ENCODE measurements at regions not wholly inside any gene's neighbourhood (a gene's known extent, or its start where the extent isn't known, plus 50 kb on each side); places are given as distances from the start of the nearest gene placed in this dataset.
"Not testable (repeated sequence)": the region's sequence is repeated elsewhere in the genome, so short reads cannot be mapped to it uniquely, and the experiment has no call there.

GRCh38 chr9:31243386-31243785 is 1141.1 kb upstream of the ACO1 start:
- DNase-seq: no peak

DNA sequence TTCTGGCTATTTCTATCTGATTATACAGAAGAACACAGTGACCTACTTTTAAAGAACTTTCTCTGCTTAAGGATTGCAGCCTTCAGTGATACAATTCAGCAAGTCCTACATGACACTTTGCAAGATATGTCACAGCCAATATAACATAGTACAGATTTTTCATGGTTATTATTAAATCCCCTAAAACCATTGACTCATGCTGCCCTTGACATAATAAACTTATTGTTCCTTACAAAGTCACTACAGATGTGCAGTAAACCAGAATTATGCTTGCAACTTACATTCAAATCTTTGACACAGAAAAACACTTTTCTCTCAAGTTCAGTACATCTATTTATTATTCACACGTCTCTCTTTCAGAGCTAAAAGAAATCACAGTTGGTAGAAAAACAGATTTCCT is 1136.3 kb upstream of the ACO1 start:
- DNase-seq: no peak

GRCh38 chr9:31251386-31251785 is 1133.1 kb upstream of the ACO1 start:
- no peak for DNase-seq

- DNase-seq: no peak
These were observed 1130.4 kb upstream of the ACO1 start for GRCh38 chr9:31253800-31254762.

DNA sequence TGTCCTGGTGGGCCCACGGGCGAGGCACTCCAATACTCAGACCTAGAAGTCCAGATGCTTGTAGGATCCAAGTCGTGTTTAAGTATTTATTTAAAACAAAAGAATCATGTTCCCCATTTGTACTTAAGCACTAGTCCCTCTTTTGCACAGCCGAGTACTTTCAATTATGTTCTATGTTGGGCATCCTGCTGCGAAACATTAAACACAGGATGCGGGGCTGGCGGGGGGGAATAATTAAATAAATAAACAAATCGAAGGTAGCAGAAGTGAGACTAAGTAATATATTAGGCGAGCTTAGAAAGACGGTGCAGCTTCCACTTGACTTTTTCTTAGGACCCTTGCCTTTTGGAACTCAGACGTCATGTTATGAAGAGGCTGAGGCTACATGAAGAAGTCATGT is 1129.2 kb upstream of the ACO1 start:
- DNase-seq: peak; percentile 11

GRCh38 chr9:31259824-31260223 is 1124.6 kb upstream of the ACO1 start:
- no peak for DNase-seq

DNA sequence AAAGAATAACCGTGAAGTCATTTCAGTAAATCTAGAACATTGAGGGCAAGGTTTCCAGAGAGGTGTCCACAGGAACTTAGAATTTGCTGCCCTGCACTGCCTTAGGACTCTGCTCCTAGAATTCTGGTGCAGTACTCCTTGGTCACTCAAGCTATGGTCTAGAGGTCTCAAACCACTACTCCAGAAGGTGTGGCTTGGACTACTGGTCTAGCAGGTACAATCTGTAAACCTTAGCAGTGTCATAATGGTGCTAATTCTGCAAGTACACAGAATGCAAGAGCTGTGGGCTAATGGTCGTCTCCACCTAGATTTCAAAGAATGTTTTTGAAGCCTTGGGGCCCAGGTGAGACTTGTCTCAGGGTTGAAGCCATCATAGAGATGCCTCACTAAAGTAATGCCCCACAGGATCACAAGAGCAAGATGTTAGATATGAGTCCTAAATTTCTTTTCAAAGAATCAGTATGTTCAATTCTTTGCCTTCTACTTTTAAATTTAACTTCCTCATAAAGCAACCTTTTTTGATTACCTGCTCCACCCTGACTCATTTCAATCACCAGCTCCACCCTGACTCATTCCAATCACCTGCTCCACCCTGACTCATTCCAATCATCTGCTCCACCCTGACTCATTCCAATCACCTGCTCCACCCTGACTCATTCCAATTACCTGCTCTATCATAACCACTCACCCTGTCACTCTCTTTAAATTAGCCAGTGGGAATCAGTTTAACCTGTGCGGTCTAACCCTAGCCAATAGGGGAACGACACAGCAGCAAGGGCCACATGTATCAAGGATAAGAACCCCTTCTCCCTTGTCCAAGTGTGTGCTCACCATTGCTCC is 1111.8 kb upstream of the ACO1 start:
- DNase-seq: no peak

DNA sequence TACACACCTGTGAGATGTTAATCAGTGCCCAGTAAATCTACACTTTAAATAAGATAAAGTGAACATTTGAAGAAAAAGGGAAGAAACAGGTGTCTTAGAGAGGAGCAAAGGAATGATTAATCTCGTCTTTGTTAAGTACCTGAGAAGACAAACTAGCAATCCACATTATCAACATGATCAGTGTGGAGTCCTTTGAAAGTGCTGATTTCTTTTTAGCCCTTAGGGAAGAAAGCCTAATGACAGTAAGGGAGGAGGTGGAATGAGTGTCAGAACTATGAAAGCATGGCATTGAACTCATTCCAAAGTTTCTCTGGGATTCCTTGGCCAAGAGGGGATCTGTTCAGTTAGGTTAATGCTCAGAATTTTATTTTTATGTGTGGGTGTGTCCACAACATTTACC is 1109.0 kb upstream of the ACO1 start:
- DNase-seq: no peak

- no peak for DNase-seq
These were observed 1093.7 kb upstream of the ACO1 start for GRCh38 chr9:31290731-31291130.

- no peak for DNase-seq
These were observed 1081.6 kb upstream of the ACO1 start for GRCh38 chr9:31302620-31303418.

DNA sequence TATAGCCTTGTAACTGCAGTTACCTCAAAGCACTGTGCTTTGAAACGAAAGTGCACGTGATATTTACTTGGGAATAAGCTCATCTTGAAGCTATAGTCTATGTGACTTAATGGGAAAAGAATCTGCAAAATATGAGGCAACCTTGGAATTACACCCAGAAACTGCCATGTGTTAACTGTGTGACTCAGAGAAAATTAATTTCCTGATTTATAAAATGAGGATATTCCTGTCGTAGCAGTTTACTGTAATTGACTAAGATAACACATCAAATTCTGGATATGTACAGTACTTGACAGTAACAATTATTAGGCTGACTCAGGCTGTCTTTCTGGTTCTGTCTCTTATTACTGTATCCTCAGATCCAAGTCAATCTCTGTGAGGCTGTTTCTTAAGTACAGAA is 1079.9 kb upstream of the ACO1 start:
- no peak for DNase-seq

DNA sequence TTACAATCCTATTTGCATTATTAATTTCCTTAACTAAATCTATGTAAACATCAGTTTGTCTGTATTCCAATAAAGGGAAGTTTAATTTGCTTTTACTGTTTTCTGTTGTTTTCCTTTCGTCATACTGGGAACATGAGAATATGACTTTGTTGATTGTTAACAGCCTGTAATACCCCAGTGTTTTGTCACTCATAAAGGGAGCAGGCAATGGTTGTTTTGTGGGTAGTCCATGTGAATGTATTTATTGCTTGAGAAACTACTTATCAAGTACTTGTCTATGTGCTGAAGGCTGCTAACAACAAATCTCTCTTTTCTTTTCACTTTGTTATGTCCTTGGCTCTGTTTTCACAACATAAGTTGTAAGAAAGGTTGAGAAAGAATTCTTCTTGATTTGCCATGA is 1070.2 kb upstream of the ACO1 start:
- no peak for DNase-seq

DNA sequence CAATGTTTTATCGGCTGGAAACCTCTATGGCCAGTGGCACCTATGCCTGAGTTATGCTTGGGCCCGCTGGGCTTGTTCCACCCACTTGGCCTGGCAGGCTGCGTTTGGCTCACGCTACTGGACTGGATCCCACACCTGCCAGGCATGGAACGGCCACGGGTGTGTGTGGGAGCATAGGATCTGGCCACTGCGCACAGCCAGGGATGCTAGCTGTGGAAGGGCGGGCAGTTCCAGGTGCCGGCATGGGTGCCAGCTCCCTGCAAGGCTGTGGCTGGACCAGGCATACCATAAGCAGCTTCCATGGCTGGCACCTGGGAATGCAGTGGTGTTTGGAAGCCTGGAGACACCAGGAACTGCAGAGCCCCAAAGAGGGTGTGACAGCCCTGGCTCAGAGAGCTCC is 1063.9 kb upstream of the ACO1 start:
- DNase-seq: no peak

DNA sequence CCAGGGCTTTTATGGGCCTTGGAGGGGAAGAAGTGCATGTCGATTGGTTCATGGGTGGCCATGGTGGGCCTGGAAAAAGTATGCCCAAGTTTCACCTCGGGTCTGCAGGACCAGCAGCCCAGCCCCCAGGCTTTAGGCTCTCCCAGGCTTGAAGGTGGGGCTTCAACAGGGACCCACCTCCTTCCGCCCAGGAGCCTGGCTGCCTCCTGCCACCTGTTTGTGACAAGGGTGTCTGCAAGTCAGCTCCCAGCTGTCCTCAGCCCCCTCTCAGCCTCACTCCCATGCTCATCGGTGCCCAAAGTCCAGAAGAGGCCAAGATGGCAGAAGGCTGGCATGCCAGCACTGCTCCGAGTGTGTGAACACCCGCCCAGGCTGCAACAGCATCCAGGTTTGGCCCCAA is 1063.2 kb upstream of the ACO1 start:
- no peak for DNase-seq

DNA sequence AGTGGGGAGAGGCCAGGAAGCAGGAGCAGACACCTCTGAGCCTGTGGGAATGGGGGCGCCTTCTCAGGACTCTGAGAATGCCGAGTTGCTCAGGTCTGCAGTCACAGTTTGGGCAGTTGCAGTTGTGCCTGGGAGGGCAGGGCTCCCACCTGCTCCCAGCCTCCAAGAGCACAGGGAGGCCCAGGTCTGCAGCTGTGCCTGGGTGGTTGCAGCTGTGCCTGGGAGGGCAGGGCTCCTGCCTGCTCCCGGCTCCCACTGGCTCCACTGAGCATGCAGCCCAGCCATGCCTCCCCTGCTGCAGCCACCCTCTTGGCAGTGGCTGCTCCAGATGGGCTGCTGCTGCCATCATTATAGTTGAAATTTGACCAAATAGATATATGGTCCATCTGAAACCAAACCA is 1062.8 kb upstream of the ACO1 start:
- no peak for DNase-seq

GRCh38 chr9:31323726-31324444 is 1060.6 kb upstream of the ACO1 start:
- no peak for DNase-seq

- no peak for DNase-seq
These were observed 1058.7 kb upstream of the ACO1 start for GRCh38 chr9:31325778-31326177.

DNA sequence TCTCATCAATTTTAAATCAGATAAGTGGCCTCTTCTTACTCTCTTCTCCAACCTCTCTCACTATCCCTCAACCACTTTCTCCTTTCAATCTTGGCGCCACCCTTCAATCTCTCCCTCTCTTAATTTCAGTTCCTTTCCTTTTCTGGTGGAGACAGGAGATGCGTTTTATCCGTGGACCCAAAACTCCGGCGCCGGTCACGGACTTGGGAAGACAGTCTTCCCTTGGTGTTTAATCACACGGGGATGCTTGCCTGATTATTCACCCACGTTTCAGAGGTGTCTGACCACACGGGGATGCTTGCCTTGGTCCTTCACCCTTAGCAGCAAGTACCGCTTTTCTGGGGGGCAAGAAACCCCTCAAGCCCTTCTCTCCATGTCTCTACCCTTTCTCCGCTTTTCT is 1057.6 kb upstream of the ACO1 start:
- DNase-seq: not testable (repeated sequence)

DNA sequence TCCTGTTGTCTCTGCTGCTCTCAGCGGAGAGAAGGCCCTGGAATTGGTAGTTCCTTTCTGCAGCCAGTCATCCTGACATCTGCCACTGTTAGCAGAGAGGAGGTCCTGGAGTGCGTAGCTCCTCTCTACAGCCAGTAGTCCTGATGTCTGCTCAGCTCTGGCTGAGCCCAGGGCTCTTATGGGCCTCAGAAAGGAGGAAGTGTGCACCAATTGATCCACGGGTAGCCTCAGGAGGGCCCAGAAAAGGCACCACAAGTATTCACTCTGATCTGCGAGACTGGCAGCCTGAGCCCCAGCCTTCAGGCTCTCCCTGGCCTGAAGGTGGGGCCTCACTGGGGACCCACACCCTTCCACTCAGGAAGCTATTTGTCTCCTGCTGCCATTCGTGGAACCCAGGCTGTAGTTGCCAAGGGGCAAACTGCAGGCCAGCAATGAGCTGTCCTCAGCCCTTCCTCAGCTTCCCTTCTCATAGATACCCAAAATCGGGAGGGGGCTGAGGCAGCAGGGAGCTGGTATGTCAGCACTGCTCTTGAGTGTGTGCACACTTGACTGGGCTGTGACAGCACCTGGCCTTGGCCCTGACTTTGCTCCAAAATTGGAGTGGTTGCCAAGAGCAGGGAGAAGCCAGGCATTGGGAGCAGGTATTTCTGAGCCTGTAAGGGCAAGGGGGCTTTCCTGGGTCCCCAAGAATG is 1049.5 kb upstream of the ACO1 start:
- no peak for DNase-seq

GRCh38 chr9:31335529-31336234 is 1048.8 kb upstream of the ACO1 start:
- no peak for DNase-seq

DNA sequence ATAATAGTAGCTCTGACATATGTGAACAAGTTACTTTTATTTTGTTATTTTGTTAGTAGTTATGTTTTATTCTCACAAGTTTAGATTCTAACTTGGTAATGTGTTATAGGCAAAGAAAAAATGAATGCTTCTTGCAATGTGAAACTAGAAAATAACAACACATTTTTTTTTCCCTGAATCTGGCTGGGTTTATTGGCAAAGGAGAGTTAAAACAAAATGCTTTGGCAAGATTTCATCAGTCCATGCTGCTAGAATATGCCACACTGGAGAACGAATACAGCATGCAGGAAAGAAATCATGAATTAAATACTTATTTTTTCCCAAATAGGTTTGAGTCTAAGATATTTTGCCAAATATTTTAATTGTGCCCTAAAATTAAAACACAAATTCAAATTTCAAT is 1048.1 kb upstream of the ACO1 start:
- DNase-seq: no peak
